ENCODE measurements at regions not wholly inside any gene's neighbourhood (a gene's known extent, or its start where the extent isn't known, plus 50 kb on each side); places are given as distances from the start of the nearest gene placed in this dataset.
"Not testable (repeated sequence)": the region's sequence is repeated elsewhere in the genome, so short reads cannot be mapped to it uniquely, and the experiment has no call there.

GRCh38 chr12:54799966-54800365 is 54.4 kb upstream of the MUCL1 start:
- DNase-seq (ENCODE audit: low read depth), result not testable (repeated sequence)

- DNase-seq (ENCODE audit: low read depth), result no peak
These were observed 55.7 kb upstream of the MUCL1 start for GRCh38 chr12:54798651-54799050.

GRCh38 chr12:54796991-54797390 is 57.3 kb upstream of the MUCL1 start:
- DNase-seq (ENCODE audit: low read depth), result no peak

DNA sequence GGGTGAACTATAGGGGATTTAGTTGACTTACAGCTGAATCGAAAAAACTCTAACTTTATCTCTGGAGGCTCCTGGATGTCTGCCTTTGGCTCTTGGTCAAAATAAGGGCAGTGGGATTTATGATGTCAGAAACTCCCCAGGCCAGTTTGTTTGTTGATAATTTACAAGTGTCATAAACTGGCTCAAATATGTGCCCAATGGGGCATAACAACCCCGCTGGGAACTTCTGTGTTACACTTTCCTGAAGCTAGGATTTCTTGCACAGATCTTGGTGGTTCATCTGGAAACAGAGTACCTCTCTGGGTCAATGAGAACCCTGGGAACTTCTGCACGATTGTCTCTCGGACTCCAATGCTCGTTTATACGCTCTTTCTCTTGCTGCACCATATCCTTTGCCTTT is 58.7 kb upstream of the MUCL1 start:
- no peak for DNase-seq (ENCODE audit: low read depth)

DNA sequence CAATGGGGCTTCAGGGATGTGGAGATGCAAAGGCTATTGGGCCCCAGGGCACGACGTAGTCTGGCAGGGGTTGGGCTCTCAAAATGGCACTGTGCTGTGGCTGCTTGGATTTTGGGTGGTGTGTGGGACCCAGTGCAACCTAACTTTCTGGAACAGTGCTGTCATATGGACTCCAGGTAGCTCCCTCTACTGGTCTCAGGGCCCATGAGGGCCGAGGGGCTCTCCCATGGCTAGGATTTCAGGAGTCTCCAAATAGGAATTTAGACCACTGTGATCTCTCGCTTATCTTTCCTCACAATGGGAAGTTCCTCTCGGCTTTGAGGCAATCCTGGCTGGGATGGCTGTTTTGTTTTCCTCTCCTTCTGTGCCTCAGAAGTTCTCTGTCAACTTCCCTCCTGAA is 68.2 kb upstream of the MUCL1 start:
- DNase-seq (ENCODE audit: low read depth), result no peak

GRCh38 chr12:54784115-54784514 is 70.2 kb upstream of the MUCL1 start:
- no peak for DNase-seq (ENCODE audit: low read depth)

DNA sequence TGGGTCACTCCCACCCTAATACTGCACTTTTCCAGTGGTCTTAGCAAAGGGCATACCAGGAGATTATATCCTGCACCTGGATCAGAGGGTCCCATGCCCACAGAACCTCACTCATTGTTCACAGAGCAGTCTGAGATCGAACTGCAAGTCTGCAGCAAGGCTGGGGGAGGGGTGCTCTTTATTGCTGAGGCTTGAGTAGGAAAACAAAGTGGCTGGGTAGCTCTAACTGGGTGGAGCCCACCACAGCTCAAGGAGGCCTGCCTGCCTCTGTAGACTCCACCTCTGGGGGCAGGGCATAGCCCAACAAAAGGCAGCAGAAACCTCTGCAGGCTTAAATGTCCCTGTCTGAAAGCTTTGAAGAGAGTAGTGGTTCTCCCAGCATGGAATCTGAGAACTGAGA is 77.3 kb upstream of the MUCL1 start:
- DNase-seq (ENCODE audit: low read depth), result not testable (repeated sequence)

DNA sequence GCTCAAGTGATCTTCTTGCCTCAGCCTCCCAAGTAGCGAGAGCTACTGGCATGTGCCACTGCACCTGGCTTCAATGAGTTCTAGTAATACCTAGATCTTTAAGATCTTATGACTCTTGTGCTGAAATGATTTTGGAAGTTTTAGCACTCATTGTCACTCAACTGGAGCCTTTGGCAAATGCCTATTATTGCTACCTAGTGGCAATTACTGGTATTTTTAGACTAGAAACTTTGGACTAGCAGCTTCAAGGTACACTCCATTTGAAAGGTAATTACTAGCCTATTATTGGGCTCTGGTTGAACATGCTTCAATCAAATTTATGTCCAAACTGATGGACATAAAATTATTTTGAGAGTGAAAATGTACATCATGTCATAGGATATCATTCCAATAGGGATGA is 80.7 kb upstream of the MUCL1 start:
- no peak for DNase-seq (ENCODE audit: low read depth)

DNA sequence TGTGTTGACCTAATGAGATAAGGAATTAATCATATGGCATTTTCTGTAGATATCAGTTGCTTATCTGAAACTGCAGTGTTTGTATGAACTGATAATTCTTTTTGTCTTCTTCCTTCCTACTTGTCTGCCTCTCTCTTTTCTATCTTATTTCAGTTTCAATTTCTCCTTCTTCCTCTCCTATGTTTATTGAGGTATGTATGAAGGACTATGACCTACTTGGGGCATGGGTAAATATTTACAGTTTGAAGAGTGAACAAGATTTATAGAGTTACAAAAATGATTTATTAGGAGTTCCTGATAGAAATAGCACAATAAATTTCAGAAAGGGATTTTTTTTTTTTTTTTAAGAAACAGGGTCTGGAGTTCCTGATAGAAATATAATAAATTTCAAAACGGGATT is 88.7 kb upstream of the MUCL1 start:
- DNase-seq (ENCODE audit: low read depth), result no peak

- DNase-seq (ENCODE audit: low read depth), result no peak
These were observed 91.9 kb upstream of the MUCL1 start for GRCh38 chr12:54762390-54762789.

- DNase-seq (ENCODE audit: low read depth), result no peak
These were observed 94.6 kb upstream of the MUCL1 start for GRCh38 chr12:54759751-54760150.

GRCh38 chr12:54751493-54751892 is 102.8 kb upstream of the MUCL1 start:
- no peak for DNase-seq (ENCODE audit: low read depth)

GRCh38 chr12:54749191-54749818 is 101.1 kb upstream of the DCD start:
- peak; percentile 24 for DNase-seq (ENCODE audit: low read depth)

GRCh38 chr12:54744590-54744989 is 96.4 kb upstream of the DCD start:
- DNase-seq (ENCODE audit: low read depth), result no peak

- DNase-seq (ENCODE audit: low read depth), result no peak
These were observed 92.7 kb upstream of the DCD start for GRCh38 chr12:54740882-54741281.

- DNase-seq (ENCODE audit: low read depth), result no peak
These were observed 88.4 kb upstream of the DCD start for GRCh38 chr12:54736549-54736948.

DNA sequence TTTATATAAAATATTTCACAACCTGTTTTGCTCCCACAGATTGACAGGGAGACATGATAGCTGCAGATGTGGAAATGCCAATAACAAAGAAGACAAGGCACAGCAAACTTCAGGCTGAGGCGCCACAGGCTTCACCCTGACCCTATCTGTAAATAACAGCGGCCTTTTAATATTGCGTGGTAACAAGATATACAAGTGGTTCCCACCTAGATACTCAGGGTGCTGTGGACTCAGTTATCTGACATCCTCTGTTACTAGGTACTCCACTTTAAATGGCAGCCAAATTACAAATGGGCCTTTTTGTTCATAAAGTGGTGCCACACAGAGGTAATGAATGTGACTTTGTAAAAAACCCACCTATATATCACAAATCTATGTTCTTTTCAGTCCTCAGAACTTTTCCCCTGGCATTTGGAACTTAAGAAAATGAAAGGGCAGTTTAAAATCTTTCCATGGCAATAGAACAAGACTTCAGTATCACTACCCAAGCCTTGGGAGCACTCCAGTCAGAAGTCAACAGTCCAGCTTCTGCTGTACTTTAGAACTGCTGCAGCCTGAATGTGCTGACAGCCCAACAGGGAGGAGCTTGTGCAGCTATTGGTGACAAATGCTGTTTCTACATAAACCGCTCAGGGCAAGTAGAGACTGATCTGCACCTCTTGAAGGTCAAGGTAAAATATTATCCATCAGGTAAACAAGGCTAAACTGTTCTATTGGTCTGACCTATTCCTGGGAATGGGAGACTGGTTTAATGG is 86.2 kb upstream of the DCD start:
- DNase-seq (ENCODE audit: low read depth), result no peak

DNA sequence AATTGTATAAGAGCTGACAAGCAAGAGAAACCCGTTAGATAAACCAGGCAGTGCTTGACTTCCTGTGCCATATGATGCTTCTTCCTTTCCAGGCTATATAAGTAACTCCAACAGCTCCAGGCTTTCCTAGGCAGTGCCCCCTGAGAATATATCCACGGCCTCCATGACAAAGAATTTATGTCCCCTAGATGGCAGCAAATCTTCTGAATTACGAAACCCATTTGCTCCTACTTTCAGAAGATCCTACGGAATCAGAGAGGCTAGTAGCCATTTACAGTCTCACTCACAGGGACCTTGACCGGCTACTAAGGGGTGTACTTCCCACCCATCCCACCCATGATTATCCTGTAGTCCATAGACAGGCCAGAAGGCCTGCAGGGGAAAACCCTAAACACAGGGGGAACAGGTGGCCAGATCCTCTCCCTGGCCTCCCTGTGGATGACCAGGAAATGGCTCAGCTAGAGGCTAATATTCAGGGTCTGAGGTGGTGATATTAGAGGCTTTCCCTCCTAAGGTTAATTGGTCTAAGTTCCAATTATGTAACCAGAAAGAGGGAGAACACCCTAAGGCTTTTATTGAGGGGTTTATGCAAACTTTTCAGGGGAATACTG is 77.2 kb upstream of the DCD start:
- no peak for DNase-seq (ENCODE audit: low read depth)

- DNase-seq (ENCODE audit: low read depth), result no peak
These were observed 75.5 kb upstream of the DCD start for GRCh38 chr12:54723379-54724256.

DNA sequence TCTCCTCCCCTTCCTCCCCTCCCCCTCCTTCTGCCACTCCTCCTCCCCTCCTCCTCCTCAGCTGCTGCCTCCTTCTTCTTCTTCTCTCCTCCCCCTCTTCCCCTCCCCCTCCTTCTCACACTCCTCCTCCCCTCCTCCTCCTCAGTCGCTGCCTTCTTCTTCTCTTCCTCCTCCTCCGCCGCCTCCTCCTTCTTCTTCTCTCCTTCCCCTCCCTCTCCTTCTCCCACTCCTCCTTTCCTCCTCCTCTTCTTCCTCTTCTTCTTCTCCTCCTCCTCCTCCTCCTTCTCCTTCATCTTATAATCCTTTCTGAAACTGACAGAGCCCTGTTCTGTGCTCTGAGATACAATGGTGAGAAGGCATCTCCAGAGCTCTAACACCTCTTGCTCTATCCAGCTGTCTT is 73.1 kb upstream of the DCD start:
- DNase-seq (ENCODE audit: low read depth), result no peak

DNA sequence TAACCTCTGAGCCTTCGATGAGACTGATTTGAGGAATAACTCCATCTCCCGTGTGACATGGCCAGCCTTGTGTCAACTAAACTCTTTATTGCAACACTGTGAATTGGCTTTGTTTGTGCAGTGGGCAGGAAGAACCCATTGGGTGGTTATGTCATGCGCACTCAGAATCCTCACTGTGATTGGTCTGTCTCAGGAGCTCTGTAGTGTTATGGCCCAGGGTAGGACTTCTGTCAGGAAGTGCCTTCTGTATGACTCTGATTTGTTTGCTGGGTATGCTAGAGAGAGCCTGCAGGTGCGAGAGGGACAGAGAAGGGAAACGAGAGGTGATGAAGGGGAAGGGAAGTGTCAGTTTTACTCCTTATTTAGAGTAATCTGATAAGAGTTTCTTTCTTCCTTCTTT is 71.5 kb upstream of the DCD start:
- DNase-seq (ENCODE audit: low read depth), result no peak

DNA sequence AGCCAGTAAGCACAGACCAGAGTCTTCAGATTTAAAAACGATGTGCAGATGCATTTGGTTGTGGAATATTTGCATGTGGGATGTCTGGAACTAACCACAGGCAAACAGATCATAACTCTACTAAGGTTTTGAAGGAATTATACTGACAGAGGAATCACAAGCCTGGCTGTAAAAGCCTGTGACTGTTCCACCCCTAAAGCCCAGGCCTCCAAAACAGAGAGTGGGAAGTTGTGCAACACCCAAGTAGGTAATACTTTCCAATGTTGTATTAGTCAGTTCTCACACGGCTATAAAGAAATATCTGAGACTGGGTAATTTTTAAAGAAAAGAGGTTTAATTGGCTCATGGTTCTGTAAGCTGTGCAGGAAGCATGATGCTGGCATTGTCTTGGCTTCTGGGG is 68.1 kb upstream of the DCD start:
- no peak for DNase-seq (ENCODE audit: low read depth)

Measured in T follicular helper cell (primary cell).